GM12891 (cell line): ENCODE measurements at regions not wholly inside any gene's neighbourhood (a gene's known extent, or its start where the extent isn't known, plus 50 kb on each side); places are given as distances from the start of the nearest gene placed in this dataset.

Experiments
- DNase-seq: peaks from one replicate; pipeline ENCODE4 v3.0.0; 2011; ENCODE audit warnings: low spot score; ENCODE audit not compliant: insufficient read length
- FAIRE-seq: peaks from 2 replicates; lab custom pipeline; 2011; peaks lifted over from hg19 to GRCh38; lab: Jason Lieb, UNC
- PAX5 ChIP-seq: IDR thresholded peaks from 2 replicates; pipeline ENCODE4 v1.6.1; 2011; ENCODE audit warnings: low read length, moderate library complexity, mild to moderate bottlenecking; ENCODE audit not compliant: insufficient read depth, severe bottlenecking
- POLR2A ChIP-seq: IDR thresholded peaks from 2 replicates; pipeline ENCODE4 v1.6.1; 2011; ENCODE audit warnings: low read depth, low read length, control low read depth
- POLR2AphosphoS5 ChIP-seq: IDR thresholded peaks from 2 replicates; pipeline ENCODE4 v1.6.1; 2011; ENCODE audit warnings: low read depth, low read length, control low read depth
- POU2F2 ChIP-seq: IDR thresholded peaks from 2 replicates; pipeline ENCODE4 v1.6.1; 2011; ENCODE audit warnings: low read depth, mild to moderate bottlenecking, control low read depth, low read length, moderate library complexity
- SPI1 ChIP-seq: IDR thresholded peaks from 2 replicates; pipeline ENCODE4 v1.6.1; 2011; ENCODE audit warnings: low read depth, low read length, control low read depth
- TAF1 ChIP-seq: IDR thresholded peaks from 2 replicates; pipeline ENCODE4 v1.6.1; 2011; ENCODE audit warnings: low read depth, low read length, control low read depth

DNA sequence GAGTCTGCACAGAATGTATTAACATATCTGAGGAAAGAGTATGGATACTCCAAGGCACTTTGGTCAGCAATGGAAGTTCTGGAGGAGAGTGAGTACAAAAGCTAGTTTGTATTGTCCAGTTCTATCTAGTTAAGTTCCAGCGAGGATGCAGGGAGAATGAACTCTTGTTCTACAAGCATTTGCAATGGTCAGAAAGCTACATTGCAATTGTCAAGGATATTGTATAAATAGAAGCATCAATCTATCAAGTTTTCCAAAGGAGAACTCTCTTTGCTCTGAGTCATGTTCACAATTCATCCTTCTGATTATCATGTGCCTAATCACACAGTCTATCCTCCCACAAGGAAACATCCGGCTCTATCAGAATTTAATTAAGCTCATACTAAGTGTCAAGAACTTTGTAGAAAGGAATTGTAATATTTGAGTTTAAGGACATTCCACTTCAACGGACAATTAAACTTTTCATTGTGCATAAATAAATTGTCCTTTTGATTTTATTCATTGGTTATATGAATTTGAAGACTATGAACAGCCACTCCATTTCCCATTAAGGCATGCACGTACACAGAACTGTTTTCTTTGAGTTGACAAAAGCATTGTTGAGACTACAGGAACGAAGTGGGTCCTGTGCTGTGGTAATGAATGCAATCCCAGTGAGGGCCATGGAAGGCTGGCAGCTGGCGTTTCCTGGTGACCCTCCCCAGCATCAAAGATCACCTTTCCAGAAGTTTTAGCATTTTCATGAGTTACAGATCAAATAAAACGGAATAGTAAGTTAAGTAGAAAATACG lies 973.5 kb upstream of the GOT2 start:
- TF ChIP-seq POLR2AphosphoS5 (no peak), POU2F2 (no peak), SPI1 (no peak), PAX5 (no peak), POLR2A (no peak), TAF1 (no peak)
- FAIRE-seq: no peak
- DNase-seq: no peak

DNA sequence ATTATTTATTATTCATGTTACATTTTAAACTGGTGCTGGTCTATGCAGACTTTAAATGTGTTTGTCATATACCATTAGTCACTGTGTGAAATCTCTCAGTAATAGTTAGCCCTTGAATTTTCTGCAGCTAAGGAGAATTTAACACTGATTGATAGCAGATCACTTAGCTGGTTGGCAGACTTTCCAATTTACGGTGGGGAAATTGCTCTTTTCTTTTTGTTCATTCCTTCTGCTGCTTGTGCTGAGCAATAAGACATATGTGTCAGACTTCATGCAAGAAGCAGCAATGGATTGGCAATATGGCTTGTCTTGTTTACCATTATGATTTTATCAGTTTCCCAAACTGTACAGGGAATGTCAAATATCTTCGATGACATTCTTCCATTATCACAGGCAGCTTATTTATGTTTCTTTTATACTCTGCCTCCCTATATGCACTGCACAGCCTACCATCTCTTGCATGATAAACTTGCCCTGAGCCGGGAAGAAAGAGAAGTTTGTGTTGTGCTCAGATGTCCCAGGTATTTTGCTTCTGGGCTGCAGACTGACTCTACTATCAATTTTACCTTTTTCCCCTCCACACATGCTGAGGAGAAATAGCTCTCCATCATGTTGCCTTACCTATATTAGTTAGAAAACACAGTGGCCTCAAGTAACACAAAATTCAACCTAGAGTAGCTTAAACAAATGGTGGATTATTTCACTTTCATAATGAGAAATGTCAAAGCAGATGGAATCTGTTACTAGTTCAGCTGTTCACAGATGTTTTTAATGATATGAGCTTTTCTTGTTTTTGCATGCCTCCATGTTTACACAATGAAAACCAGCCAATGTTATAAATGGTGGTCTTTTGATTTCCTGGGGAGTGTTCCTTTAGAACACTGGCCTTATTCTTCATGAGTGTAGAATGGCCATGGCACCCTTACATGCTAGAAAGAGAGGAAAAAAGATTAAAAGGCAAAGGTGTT lies 968.1 kb upstream of the GOT2 start:
- TF ChIP-seq SPI1 (no peak), TAF1 (no peak), POLR2AphosphoS5 (no peak), POU2F2 (no peak), PAX5 (no peak), POLR2A (no peak)
- DNase-seq (no peak), FAIRE-seq (no peak)

DNA sequence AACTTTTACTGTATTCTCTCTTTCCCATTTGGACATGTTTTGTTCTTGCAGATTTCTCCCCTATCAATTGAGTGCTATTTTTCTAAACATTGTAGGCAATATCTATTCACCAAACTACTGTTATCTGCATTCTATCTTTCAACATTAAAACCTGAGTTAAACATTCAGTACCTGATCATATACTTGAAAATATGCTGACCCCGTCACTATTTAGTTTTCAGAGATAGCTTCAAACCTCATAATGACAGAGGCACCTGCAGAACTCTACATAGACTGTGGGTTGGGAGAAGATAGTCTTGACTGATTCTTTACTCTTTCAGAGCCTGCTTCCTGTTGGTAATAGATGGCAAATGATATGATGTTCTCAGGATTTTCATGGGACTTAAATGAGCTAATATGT lies 965.7 kb upstream of the GOT2 start:
- no peak for DNase-seq
- FAIRE-seq: no peak
- no peak for TF ChIP-seq PAX5
- no peak for TF ChIP-seq SPI1
- no peak for TF ChIP-seq TAF1
- no peak for TF ChIP-seq POLR2AphosphoS5
- no peak for TF ChIP-seq POLR2A
- no peak for TF ChIP-seq POU2F2

DNA sequence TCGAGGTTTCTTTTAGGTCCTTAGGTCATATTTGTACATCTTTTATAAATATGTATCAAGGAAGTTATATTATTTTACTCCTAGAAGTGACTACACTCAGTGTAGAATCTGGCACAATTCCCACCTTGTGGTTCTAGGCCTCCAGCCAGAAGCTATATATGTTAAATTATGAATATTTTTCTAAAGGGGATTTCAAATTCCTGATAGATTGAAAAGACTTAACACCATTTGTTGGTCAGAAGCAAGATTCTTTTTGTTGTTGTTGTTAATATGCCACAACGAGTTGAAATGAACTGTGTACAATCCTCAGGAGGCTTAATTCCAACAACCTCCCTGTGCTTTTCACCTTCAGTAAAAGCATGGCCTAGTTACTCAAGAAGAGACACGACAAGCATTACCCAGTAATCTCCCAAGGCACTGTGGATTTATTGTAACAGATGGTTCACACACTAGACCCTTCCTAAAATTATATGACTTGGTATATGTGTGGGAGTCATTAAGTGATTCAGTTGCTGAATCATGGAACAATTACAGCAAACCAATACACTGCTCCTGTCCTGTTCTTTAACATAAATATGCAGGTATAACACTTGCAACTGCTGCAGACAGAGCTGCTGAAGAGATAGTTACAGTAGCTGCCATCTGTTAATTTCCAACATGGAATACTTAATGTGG lies 964.4 kb upstream of the GOT2 start:
- FAIRE-seq: no peak
- TF ChIP-seq PAX5: no peak
- TF ChIP-seq SPI1: no peak
- no peak for TF ChIP-seq POU2F2
- no peak for TF ChIP-seq POLR2AphosphoS5
- TF ChIP-seq TAF1: no peak
- TF ChIP-seq POLR2A: no peak
- DNase-seq: no peak

DNA sequence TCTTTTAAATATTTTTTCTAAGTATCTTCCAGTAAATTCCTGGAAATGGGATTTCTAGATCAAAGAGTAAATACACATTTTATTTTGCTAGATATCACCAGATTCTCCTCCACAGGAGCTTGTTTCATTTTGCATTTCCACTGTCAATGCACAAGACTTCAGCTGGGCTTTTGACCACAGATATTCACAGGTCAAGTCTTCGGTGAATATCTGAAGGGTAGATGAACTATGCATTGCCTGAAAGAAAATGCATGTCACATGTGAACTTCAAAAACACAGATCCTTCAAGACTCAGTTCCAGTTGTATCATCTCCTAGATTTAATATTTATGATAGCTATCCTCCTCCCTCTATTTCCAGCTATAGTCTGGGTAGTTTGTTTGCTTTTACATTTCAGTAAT lies 963.6 kb upstream of the GOT2 start:
- DNase-seq: no peak
- TF ChIP-seq POLR2A: no peak
- no peak for TF ChIP-seq SPI1
- TF ChIP-seq POU2F2: no peak
- no peak for TF ChIP-seq PAX5
- no peak for TF ChIP-seq TAF1
- no peak for TF ChIP-seq POLR2AphosphoS5
- no peak for FAIRE-seq

DNA sequence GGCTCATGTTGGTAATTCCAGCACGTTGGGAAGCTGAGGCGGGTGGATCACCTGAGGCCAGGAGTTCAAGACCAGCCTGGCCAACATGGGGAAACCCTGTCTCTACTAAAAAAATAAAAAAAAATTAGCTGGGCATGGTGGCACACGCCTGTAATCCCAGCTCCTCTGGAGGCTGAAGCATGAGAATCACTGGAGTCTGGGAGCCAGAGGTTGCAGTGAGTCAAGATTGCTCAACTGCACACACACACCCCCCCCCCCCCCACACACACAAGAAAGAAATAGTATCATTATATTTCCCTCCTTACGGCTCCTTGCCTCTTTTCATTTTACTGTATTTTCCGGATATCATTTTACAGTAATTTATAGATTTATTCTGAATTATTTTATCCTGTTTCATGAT lies 963.1 kb upstream of the GOT2 start:
- no peak for FAIRE-seq

DNA sequence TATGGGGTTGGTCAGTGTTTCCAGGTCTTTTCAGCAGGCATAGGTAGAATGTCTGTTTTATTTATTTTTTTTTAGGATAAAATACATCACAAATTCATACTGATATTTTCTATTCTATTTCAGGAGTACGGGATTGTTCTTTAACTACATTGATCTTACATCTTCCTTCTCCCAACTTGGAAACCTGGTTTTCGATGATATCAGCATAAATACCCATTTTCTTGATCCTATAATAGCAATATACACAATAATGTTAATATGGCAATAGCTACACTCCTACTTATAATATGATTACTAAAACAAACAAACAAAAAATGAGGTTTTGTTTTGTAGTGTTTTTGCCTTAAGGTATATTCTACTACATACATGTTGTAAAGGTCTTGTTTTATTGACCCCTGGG lies 962.4 kb upstream of the GOT2 start:
- FAIRE-seq: no peak
- DNase-seq: no peak
- no peak for TF ChIP-seq PAX5

More for the DNA sequence above, 963.1 kb upstream of the GOT2 start:
- DNase-seq: no peak
- no peak for TF ChIP-seq SPI1
- no peak for TF ChIP-seq POU2F2
- no peak for TF ChIP-seq POLR2AphosphoS5
- TF ChIP-seq PAX5: no peak
- TF ChIP-seq TAF1: no peak
- TF ChIP-seq POLR2A: no peak

DNA sequence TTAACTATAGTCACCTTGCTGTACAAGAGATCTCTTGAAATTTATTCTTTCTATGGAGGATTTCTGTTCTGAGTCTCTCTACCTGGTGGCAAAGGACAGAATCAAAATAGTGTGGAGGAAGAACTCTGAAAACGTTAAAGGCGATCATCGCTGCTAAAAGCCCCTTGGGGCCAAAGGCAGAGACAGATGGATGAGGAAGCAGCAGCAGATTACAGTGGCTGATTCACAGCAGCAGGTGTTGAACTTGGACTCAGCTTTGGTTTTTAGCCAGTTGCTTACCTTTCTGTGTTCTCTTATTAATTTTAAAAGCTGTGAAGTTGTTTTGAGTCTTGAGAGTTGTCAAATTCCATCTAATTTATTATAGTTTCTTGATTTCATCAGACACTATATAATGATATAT lies 956.1 kb upstream of the GOT2 start:
- no peak for FAIRE-seq
- TF ChIP-seq PAX5: no peak
- no peak for TF ChIP-seq POLR2A
- no peak for TF ChIP-seq SPI1
- no peak for TF ChIP-seq POLR2AphosphoS5
- no peak for TF ChIP-seq TAF1
- TF ChIP-seq POU2F2: no peak
- no peak for DNase-seq

DNA sequence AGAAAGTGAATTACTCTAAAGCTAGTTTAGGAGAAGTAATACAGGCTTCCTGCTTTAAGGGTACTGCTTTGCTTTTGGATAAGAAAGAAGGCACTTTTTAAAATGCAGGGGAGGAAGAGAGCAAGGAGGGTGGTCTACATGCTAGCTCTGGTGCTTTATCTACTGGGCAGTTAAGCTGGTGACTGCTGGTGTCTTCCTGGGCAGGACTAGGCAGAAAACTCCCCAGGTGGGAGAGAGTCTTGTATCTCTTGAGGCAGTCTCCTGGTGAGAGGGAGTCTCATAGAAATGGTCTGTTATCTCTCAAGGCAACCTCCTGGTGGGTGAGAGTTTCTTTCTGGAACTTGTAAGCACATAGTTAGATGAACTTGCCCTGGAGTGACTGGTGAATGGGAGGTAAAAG lies 953.9 kb upstream of the GOT2 start:
- TF ChIP-seq TAF1 (no peak), PAX5 (no peak), POU2F2 (no peak)
- FAIRE-seq: no peak
- no peak for DNase-seq

DNA sequence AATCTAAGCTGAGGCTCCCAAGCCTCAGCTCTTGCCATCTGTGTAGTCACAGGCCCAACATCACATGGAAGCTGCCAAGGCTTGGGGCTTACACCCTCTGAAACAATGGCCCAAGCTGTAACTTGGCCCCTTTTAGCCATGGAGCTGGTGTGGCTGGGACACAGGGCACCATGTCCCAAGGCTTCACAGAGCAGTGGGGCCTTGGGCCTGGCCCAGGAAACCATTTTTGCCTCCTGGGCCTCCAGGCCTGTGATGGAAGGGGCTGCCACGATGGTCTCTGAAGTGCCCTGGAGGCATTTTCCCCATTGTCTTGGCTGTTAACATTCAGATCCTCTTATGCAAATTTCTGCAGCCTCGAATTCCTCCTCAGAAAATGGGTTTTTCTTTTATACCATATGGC lies 952.3 kb upstream of the GOT2 start:
- DNase-seq: no peak
- no peak for FAIRE-seq
- TF ChIP-seq POLR2AphosphoS5: no peak
- no peak for TF ChIP-seq PAX5
- no peak for TF ChIP-seq POU2F2
- TF ChIP-seq TAF1: no peak
- TF ChIP-seq SPI1: no peak
